IPS-18c (cell line): ENCODE measurements at regions not wholly inside any gene's neighbourhood (a gene's known extent, or its start where the extent isn't known, plus 50 kb on each side); places are given as distances from the start of the nearest gene placed in this dataset.
"Not testable (repeated sequence)": the region's sequence is repeated elsewhere in the genome, so short reads cannot be mapped to it uniquely, and the experiment has no call there.

Source experiments
- H3K4me3 ChIP-seq: 2 replicates; pipeline ENCODE4 v1.7.0; 2013; ENCODE audit warnings: low read depth, mild to moderate bottlenecking, low read length, moderate library complexity; ENCODE audit not compliant: insufficient read depth
- H3K9me3 ChIP-seq: one replicate; pipeline ENCODE4 v1.6.1; 2013; ENCODE audit warnings: mild to moderate bottlenecking, low read length, moderate library complexity; ENCODE audit not compliant: control insufficient read depth, insufficient read depth

GRCh38 chr5:87686018-87686417 lies 273.3 kb upstream of the CCNH start:
- Histone ChIP-seq H3K4me3 (no peak overlapping the region), H3K9me3 (no peaks in the 10 kb centered on the region)

- no peaks in the 10 kb centered on the region for H3K9me3 ChIP-seq
- H3K4me3 ChIP-seq: no peak overlapping the region
Measured at GRCh38 chr5:87674235-87674634, 261.5 kb upstream of the CCNH start.

GRCh38 chr5:87671146-87671545 lies 258.4 kb upstream of the CCNH start:
- no peaks in the 10 kb centered on the region for H3K9me3 ChIP-seq

GRCh38 chr5:87665166-87665565 lies 252.4 kb upstream of the CCNH start:
- Histone ChIP-seq H3K9me3 (no peaks in the 10 kb centered on the region), H3K4me3 (no peak overlapping the region)

More at GRCh38 chr5:87671146-87671545, 258.4 kb upstream of the CCNH start:
- no peak overlapping the region for H3K4me3 ChIP-seq

GRCh38 chr5:87661784-87662566 lies 249.2 kb upstream of the CCNH start:
- Histone ChIP-seq H3K9me3 (no peaks in the 10 kb centered on the region), H3K4me3 (no peak overlapping the region)

- Histone ChIP-seq H3K4me3 (no peak overlapping the region), H3K9me3 (no peaks in the 10 kb centered on the region)
Measured at GRCh38 chr5:87653242-87653641, 240.5 kb upstream of the CCNH start.

- no peak overlapping the region for H3K4me3 ChIP-seq
- H3K9me3 ChIP-seq: no peaks in the 10 kb centered on the region
Measured at GRCh38 chr5:87650284-87650683, 237.6 kb upstream of the CCNH start.

- H3K9me3 ChIP-seq: no peaks in the 10 kb centered on the region
- no peak overlapping the region for H3K4me3 ChIP-seq
Measured at GRCh38 chr5:87649455-87649854, 236.7 kb upstream of the CCNH start.

GRCh38 chr5:87645224-87645623 lies 232.5 kb upstream of the CCNH start:
- H3K4me3 ChIP-seq: no peak overlapping the region
- no peaks in the 10 kb centered on the region for H3K9me3 ChIP-seq

- no peak overlapping the region for H3K4me3 ChIP-seq
- H3K9me3 ChIP-seq: no peaks in the 10 kb centered on the region
Measured at GRCh38 chr5:87640902-87641301, 228.2 kb upstream of the CCNH start.

- H3K4me3 ChIP-seq: no peak overlapping the region
- H3K9me3 ChIP-seq: no peaks in the 10 kb centered on the region
Measured at GRCh38 chr5:87627363-87627762, 214.6 kb upstream of the CCNH start.

GRCh38 chr5:87608385-87608784 lies 195.7 kb upstream of the CCNH start:
- Histone ChIP-seq H3K4me3 (no peak overlapping the region), H3K9me3 (no peaks in the 10 kb centered on the region)

- no peak overlapping the region for H3K4me3 ChIP-seq
- H3K9me3 ChIP-seq: no peaks in the 10 kb centered on the region
Measured at GRCh38 chr5:87605663-87606062, 192.9 kb upstream of the CCNH start.

- no peaks in the 10 kb centered on the region for H3K9me3 ChIP-seq
Measured at GRCh38 chr5:87599778-87600177, 187.0 kb upstream of the CCNH start.

GRCh38 chr5:87598460-87598859 lies 185.7 kb upstream of the CCNH start:
- H3K9me3 ChIP-seq: no peaks in the 10 kb centered on the region
- no peak overlapping the region for H3K4me3 ChIP-seq

More at GRCh38 chr5:87599778-87600177, 187.0 kb upstream of the CCNH start:
- H3K4me3 ChIP-seq: no peak overlapping the region

GRCh38 chr5:87594566-87594965 lies 181.8 kb upstream of the CCNH start:
- Histone ChIP-seq H3K9me3 (no peaks in the 10 kb centered on the region), H3K4me3 (no peak overlapping the region)

- H3K4me3 ChIP-seq: no peak overlapping the region
- no peaks in the 10 kb centered on the region for H3K9me3 ChIP-seq
Measured at GRCh38 chr5:87589587-87589986, 176.9 kb upstream of the CCNH start.

GRCh38 chr5:87588316-87588715 lies 175.6 kb upstream of the CCNH start:
- Histone ChIP-seq H3K9me3 (no peaks in the 10 kb centered on the region), H3K4me3 (no peak overlapping the region)

- not testable (repeated sequence) for H3K9me3 ChIP-seq, H3K4me3 ChIP-seq
Measured at GRCh38 chr5:87583704-87584103, 171.0 kb upstream of the CCNH start.
